ENCODE measurements at regions not wholly inside any gene's neighbourhood (a gene's known extent, or its start where the extent isn't known, plus 50 kb on each side); places are given as distances from the start of the nearest gene placed in this dataset.

DNA sequence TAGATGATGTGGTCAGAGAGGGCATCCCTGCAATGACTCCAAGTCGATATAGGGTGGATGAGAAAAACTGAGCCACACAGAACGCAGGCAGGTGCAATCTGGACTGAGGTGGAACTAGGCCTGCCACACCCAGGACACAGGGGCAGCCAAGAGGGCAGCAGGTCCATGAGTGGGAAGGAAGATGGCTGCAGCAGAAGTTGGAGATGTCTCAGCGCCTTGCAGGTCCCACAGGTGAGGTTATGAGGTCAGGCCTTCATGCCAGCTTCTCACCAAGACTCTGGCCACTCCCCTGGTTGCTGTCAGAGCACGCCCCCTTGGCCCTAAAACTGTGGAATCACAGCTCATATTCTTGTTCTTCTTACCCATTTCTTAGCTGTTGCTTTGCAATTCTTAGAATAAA, 147.7 kb upstream of the VSTM2B start (continued):
- TF ChIP-seq, protein P1, sequence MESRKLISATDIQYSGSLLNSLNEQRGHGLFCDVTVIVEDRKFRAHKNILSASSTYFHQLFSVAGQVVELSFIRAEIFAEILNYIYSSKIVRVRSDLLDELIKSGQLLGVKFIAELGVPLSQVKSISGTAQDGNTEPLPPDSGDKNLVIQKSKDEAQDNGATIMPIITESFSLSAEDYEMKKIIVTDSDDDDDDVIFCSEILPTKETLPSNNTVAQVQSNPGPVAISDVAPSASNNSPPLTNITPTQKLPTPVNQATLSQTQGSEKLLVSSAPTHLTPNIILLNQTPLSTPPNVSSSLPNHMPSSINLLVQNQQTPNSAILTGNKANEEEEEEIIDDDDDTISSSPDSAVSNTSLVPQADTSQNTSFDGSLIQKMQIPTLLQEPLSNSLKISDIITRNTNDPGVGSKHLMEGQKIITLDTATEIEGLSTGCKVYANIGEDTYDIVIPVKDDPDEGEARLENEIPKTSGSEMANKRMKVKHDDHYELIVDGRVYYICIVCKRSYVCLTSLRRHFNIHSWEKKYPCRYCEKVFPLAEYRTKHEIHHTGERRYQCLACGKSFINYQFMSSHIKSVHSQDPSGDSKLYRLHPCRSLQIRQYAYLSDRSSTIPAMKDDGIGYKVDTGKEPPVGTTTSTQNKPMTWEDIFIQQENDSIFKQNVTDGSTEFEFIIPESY (IDR thresholded peaks at IDR 0.05; ENCODE audit: extremely low read depth, insufficient replicate concordance, low read length) = no peak
- no peak for TF ChIP-seq FOSL1 (IDR thresholded peaks at IDR 0.05; ENCODE audit: low read depth)

DNA sequence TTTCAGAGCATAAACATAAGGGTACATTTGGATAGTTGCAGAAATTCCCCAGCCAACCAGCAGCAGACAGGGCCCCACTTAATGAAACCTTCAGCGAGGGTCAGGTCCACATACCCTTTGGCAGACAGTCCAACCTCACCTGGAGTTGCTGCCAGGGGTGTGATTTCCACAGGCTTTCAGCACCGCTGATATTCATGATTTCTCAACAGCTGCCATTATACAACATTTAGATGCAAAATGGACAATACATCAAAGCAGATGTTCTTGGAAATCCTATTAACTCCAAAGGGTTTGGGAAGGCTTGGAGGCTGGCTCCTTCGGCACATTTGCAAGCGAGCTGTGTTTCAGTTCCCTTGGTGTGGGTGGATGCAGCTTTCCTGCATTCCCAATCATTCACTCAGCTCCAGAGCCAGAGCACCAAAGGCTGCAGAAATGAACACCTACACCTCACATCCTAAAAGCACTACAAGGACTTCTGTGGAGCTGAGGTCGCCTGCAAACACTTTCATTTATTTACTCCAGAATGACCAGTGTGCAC, 147.2 kb upstream of the VSTM2B start:
- BruUV-seq (replicated peaks) = no TSS peak
- Histone ChIP-seq H3K4me1 (ENCODE audit: control insufficient read depth in 1 of 2, insufficient read depth in 2 of 2, low read length in 2 of 2) (no peaks in the 10 kb centered on the region), H3K4me2 (ENCODE audit: low read length) (no peak overlapping the region), H3K9me2 (ENCODE audit: insufficient read depth) (no peaks in the 10 kb centered on the region), H3K79me2 (ENCODE audit: insufficient read depth, low read length) (no peaks in the 10 kb centered on the region), H3K4me3 (replicated peaks in 1 of 2; ENCODE audit: low read depth in 1 of 2, low read length in 2 of 2) (no peak overlapping the region), H3K9me3 (ENCODE audit: control insufficient read depth in 1 of 2, insufficient read depth in 1 of 2, low read depth in 1 of 2, low read length in 2 of 2) (no peaks in the 10 kb centered on the region), H3K27ac (ENCODE audit: low read depth, low read length) (no peak overlapping the region), H3K36me3 (ENCODE audit: control insufficient read depth in 1 of 2, insufficient read depth in 2 of 2, low read length in 2 of 2) (no peaks in the 10 kb centered on the region), H3K27me3 (ENCODE audit: insufficient read depth, low read length) (peaks cover 12% of the 10 kb centered on the region; the same call in 1 of the 2 replicates), H2AFZ (ENCODE audit: low read depth, low read length, poor library complexity, severe bottlenecking) (no peak overlapping the region), H4K20me1 (ENCODE audit: insufficient read depth) (no peaks in the 10 kb centered on the region), H3K9ac (ENCODE audit: low read length) (no peak overlapping the region)
- intact Hi-C loops (cut with micrococcal nuclease) = no loop called here
- ChIA-PET POLR2A (no interaction called here), CTCF (no interaction called here), RAD21 (ENCODE audit: low non-redundant PET in 1 of 2, low total read pairs in 2 of 2, uncharacterized antibody in 2 of 2, unreplicated experiment in 2 of 2) (no interaction called here)
- no peak for DNase-seq (ENCODE audit: low read depth, low spot score)
- ATAC-seq = no peak
- TF ChIP-seq YY1 (IDR thresholded peaks at IDR 0.05; ENCODE audit: extremely low read depth, insufficient replicate concordance, low read depth, low read length) = no peak
- no peak for TF ChIP-seq SRF (IDR thresholded peaks at IDR 0.05; ENCODE audit: low read depth)
- no peak for TF ChIP-seq POLR2A (IDR thresholded peaks at IDR 0.05; ENCODE audit: borderline replicate concordance, extremely low read depth, insufficient read depth, insufficient read length)
- TF ChIP-seq CEBPB (IDR thresholded peaks at IDR 0.05; ENCODE audit: low read depth) = no peak
- TF ChIP-seq CBX3 (IDR thresholded peaks at IDR 0.05; ENCODE audit: low read depth) = no peak
- no peak for TF ChIP-seq SIN3A (IDR thresholded peaks at IDR 0.05; ENCODE audit: low read depth)
- no peak for TF ChIP-seq POLR2AphosphoS5 (IDR thresholded peaks at IDR 0.05; ENCODE audit: low read depth, low read length)
- TF ChIP-seq, protein P2, sequence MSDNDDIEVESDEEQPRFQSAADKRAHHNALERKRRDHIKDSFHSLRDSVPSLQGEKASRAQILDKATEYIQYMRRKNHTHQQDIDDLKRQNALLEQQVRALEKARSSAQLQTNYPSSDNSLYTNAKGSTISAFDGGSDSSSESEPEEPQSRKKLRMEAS (IDR thresholded peaks at IDR 0.05) = no peak
- TF ChIP-seq, protein P3, sequence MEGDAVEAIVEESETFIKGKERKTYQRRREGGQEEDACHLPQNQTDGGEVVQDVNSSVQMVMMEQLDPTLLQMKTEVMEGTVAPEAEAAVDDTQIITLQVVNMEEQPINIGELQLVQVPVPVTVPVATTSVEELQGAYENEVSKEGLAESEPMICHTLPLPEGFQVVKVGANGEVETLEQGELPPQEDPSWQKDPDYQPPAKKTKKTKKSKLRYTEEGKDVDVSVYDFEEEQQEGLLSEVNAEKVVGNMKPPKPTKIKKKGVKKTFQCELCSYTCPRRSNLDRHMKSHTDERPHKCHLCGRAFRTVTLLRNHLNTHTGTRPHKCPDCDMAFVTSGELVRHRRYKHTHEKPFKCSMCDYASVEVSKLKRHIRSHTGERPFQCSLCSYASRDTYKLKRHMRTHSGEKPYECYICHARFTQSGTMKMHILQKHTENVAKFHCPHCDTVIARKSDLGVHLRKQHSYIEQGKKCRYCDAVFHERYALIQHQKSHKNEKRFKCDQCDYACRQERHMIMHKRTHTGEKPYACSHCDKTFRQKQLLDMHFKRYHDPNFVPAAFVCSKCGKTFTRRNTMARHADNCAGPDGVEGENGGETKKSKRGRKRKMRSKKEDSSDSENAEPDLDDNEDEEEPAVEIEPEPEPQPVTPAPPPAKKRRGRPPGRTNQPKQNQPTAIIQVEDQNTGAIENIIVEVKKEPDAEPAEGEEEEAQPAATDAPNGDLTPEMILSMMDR (IDR thresholded peaks at IDR 0.05 in 2 of 3, conservative IDR thresholded peaks at IDR 0.05 in 1 of 3; ENCODE audit: borderline replicate concordance in 1 of 3, insufficient read depth in 1 of 3, low read depth in 2 of 3, low read length in 2 of 3) = no peak
- TF ChIP-seq SP1 (IDR thresholded peaks at IDR 0.05; ENCODE audit: low read depth) = no peak
